OCI-LY7 (cell line): ENCODE measurements at regions not wholly inside any gene's neighbourhood (a gene's known extent, or its start where the extent isn't known, plus 50 kb on each side); places are given as distances from the start of the nearest gene placed in this dataset.

Source experiments
- EZH2phosphoT487 ChIP-seq: fragments of 200-600 bp; sonication (generic); IDR thresholded peaks from 2 replicates; pipeline ENCODE4 v1.6.1; 2018; ENCODE audit warnings: low read depth, borderline replicate concordance, mild to moderate bottlenecking, mixed run types, antibody characterized with exemption, low read length, moderate library complexity, mixed read lengths
- TF ChIP-seq, protein P1 (sequence below): fragments of 200-600 bp; sonication (generic); conservative IDR thresholded peaks from 2 replicates; pipeline ENCODE4 v1.5.1; 2014; ENCODE audit warnings: mild to moderate bottlenecking, antibody characterized with exemption, low read length, moderate library complexity, mixed read lengths

DNA sequence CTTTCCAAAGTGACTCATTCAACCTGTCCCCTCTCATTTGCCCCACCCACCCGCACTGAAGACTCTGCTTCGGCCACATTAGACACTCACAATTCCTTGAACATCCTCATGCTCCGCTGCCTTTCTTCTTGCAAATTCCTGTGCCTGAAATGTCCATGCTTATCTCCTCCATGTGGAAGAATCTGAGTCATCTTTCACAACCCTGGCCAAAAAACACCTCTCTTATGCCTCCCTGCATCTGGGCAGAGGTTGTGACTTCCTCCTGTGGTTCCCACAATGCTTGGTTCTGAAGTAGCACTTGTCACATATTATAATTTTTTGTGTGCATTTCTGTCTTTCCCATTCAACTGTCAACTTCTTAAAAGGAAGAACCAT is 238.6 kb downstream of the ENC1 start:
- TF ChIP-seq, protein P1, sequence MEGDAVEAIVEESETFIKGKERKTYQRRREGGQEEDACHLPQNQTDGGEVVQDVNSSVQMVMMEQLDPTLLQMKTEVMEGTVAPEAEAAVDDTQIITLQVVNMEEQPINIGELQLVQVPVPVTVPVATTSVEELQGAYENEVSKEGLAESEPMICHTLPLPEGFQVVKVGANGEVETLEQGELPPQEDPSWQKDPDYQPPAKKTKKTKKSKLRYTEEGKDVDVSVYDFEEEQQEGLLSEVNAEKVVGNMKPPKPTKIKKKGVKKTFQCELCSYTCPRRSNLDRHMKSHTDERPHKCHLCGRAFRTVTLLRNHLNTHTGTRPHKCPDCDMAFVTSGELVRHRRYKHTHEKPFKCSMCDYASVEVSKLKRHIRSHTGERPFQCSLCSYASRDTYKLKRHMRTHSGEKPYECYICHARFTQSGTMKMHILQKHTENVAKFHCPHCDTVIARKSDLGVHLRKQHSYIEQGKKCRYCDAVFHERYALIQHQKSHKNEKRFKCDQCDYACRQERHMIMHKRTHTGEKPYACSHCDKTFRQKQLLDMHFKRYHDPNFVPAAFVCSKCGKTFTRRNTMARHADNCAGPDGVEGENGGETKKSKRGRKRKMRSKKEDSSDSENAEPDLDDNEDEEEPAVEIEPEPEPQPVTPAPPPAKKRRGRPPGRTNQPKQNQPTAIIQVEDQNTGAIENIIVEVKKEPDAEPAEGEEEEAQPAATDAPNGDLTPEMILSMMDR: no peak
- no peak for TF ChIP-seq EZH2phosphoT487
